WI38 (cell line): ENCODE measurements at regions not wholly inside any gene's neighbourhood (a gene's known extent, or its start where the extent isn't known, plus 50 kb on each side); places are given as distances from the start of the nearest gene placed in this dataset.

Experiments
- H3K4me3 ChIP-seq: 2 replicates; pipeline ENCODE4 v1.5.1; 2011; ENCODE audit warnings: low read depth, mild to moderate bottlenecking, control low read depth, low read length
- CTCF ChIP-seq: IDR thresholded peaks from 2 replicates; pipeline ENCODE4 v1.5.1; 2012; ENCODE audit warnings: low read depth, mild to moderate bottlenecking, control low read depth, low read length

DNA sequence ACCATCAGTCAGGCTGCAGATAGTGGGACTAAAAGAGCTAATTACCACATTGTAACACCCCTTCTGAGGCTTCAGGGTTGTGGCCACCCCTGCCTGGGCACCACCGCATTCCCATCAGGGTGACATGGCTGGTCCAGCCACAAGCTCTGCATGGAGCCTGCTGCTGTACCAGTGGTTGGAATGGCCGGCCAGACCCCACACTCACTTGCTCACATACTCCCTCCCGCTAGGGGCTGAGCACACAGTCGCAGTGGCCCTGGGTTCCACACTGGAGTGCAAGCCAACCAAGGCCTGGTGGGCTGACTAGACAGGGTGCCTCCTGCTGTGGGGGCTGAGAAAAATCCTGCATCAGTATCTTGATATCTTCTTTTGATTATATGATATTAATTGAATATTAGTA, 182.8 kb upstream of the STK17B start:
- TF ChIP-seq CTCF = no peak
- no peak overlapping the region for H3K4me3 ChIP-seq

DNA sequence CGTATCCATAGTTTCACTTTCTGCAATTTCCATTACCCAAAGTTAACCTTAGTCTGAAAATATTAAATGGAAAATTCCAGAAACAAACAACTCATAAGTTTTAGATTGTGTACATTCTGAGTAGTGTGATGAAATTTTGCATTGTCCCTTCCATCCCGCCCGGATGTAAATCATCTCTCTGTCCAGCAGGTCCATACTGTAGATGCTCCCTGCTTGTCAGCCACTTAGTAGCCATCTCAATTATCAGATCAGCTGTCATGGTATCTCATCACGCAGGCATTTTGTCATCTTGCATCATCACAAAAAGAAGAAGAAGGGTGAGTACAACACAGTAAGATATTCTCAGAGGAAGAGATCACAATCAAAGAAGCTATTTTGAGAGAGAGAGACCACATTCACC, 185.0 kb upstream of the STK17B start:
- no peak for TF ChIP-seq CTCF
- H3K4me3 ChIP-seq = no peak overlapping the region

DNA sequence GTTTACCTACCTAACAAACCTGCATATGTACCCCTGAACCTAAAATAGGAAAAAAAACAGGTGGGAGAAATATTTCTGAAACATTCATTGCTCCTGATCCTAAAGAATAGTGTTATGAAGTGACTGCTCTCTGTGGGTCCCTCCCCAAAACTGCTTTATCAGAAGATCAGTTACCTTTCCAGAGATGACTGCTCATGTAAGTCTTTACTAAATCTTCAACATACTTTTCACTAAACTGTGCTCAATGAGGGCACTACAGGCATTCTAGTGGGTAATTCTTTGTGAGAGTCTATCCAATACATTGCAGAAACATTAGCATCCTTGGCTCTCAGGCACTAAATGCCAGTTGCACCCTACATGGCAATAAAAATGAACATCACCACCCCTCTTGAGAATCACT, 189.3 kb upstream of the STK17B start:
- no peak overlapping the region for H3K4me3 ChIP-seq
- TF ChIP-seq CTCF = no peak

DNA sequence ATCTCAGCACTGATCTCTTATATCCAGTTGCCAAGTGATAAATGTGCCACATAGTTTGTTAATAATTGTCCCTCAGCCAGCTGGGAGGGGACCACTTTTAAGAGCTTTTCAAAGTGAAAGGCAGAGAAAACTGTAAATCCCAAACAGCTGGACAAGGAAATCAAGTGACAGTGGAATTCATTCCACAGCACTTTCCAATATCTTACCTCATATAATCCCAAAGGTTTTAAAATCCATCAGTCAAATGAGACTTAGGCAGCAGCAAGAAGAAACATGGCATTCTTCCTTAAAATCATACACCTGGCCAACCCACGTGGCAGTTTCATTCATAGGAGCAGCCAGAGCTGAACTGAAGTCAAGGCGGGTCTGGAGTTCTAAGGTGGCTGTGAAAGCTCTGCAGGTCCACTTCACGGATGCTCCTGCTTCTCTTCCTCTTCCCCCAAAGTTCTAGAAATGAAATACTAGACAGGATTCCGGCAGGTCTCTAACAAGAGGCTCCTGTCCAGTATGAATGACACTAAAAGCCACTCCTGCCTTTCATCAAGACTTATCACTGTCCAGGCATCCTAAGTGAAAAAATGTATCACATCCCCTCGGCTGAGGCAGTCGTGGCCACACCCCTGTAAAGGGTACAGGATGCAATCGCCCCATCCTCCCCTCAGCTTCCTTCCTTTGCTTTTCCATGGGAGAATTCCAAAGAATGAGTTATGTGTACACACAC, 190.4 kb upstream of the STK17B start:
- no peak overlapping the region for H3K4me3 ChIP-seq
- no peak for TF ChIP-seq CTCF

DNA sequence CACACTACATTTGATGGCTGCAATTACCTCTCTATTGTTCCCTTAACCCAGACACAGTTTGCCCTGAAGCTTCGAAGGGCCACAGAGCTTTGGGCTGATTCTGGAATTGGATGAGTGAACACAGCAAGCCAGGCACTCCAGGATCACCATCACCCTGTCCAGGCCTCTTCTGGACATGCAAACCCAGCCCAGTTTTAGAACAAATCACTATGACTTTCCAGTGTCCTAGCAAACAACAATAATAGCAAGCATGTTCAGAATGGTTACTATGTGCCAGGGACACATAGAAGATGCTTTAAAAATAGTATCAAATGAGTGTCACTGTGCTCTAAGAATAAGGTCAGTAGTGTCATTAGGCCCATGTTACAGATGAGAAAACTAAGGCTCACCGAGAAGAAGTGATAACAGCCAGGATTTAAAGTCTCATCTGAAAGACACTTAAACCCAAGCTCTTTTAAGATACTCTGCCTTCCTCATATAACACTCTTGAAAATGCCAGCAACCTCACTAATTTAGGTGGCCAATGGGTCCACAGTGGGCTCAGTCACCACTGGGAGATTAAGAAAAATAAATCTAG, 191.7 kb upstream of the STK17B start:
- TF ChIP-seq CTCF = no peak
- H3K4me3 ChIP-seq = no peak overlapping the region

DNA sequence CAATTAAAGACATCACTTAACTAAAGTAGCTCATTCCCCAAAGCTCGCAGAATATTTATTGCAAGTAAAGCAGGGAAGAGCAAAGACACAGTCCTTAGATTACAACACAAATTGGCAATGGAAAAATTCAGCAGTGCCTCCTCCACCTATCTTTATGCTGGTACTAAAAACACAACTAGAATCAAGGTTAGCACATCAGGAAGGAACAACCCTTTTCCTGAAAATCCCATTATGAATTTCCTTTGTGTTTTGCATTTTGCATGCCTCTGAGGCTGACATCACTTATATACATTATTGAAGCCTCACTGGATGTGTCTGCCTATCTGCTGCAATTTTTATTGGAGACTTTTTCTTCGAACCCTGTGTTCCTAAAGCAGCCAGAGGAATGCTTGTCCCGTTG, 193.8 kb upstream of the STK17B start:
- TF ChIP-seq CTCF = no peak
- no peak overlapping the region for H3K4me3 ChIP-seq

DNA sequence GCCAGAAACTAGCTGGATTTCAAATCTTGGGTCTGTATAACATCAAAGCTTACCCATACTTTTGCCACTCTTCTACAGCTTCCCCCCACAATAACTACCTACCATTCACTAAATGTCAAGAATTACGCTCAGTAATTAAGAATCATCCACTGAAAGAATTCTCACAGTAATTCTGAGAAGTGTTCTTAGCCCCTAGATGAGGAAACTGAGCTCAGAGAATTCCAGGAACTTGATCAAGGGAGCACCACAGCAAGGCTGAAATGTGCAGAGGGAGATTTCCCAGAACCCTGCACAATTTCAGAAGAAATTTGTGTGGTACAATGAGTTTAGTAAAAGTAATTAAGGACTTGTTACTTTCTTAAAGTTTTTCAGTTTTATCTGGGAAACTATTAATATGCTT, 194.5 kb upstream of the STK17B start:
- H3K4me3 ChIP-seq = no peak overlapping the region
- TF ChIP-seq CTCF = no peak
